Esophagus muscularis mucosa (tissue), 4 donors: ENCODE measurements at regions not wholly inside any gene's neighbourhood (a gene's known extent, or its start where the extent isn't known, plus 50 kb on each side); places are given as distances from the start of the nearest gene placed in this dataset.

Source experiments
- CTCF ChIP-seq, 3 experiments: fragments of 200-600 bp in 2 of 3; fragments of 450-650 bp in 1 of 3; sonication (generic) in 2 of 3; IDR thresholded peaks; one replicate each; pipeline ENCODE4 v1.5.1; 2017 to 2019; ENCODE audit warnings: antibody characterized with exemption in 3 of 3, mild to moderate bottlenecking in 2 of 3, moderate library complexity in 1 of 3
- EP300 ChIP-seq: sonication (generic); formaldehyde crosslinking; IDR thresholded peaks from one replicate; pipeline ENCODE4 v1.6.1; 2017; ENCODE audit warnings: antibody characterized with exemption
- POLR2A ChIP-seq: fragments of 450-650 bp; IDR thresholded peaks from one replicate; pipeline ENCODE4 v1.6.1; 2017; ENCODE audit warnings: antibody characterized with exemption, moderate library complexity, mild to moderate bottlenecking, low read depth
- POLR2AphosphoS5 ChIP-seq, 2 donors: sonication (generic); formaldehyde crosslinking; IDR thresholded peaks; one replicate each; pipeline ENCODE4 v1.6.1; 2017; ENCODE audit warnings: antibody characterized with exemption in 2 of 2

GRCh38 chr19:37304884-37305255 lies 66.0 kb upstream of the ZNF527 start:
- no peak for TF ChIP-seq CTCF (IDR thresholded peaks at IDR 0.05)
- no peak for TF ChIP-seq POLR2A
- TF ChIP-seq EP300 = no peak
- TF ChIP-seq POLR2AphosphoS5 (IDR thresholded peaks at IDR 0.05) = no peak
